ENCODE measurements at regions not wholly inside any gene's neighbourhood (a gene's known extent, or its start where the extent isn't known, plus 50 kb on each side); places are given as distances from the start of the nearest gene placed in this dataset.
"Not testable (repeated sequence)": the region's sequence is repeated elsewhere in the genome, so short reads cannot be mapped to it uniquely, and the experiment has no call there.

DNA sequence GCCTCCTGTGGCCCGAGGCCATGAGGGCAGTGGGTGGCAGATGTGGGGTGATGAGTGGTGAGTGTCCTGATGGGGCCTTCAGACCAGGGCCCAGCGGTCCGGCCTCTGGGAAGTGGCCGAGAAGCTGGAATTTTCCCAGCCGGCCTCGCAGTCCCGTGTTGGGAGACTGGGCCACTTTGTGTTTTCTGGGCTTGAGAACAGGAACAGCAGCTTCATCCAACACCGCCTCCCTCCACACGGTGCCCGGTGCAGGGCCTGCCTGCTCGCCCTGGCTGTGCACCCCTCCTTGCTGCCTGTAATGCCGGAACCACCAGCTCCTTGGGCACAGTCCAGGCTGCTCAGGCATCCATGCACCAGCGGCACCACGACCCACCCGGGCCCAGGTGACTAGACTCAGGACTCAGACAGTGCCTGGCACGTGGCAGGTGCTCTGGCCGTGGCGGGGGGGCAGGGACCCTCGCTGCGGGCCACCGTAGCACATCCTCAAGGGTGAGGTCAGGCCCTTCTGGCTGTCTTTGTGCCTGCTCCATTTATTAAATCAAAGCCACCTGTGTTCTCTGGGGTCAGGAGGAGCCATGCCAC lies 194.7 kb downstream of the BANP start:
- H3K9me3 ChIP-seq (ENCODE audit: low read depth, low read length, poor library complexity, severe bottlenecking); DNase-seq (ENCODE audit: low spot score); H3K4me1 ChIP-seq (ENCODE audit: insufficient read depth, low read length, poor library complexity, severe bottlenecking); CTCF ChIA-PET; BruUV-seq (replicated peaks); H3K27me3 ChIP-seq (replicated peaks; ENCODE audit: insufficient read depth, low read depth, low read length, poor library complexity); POLR2A ChIA-PET (ENCODE audit: low non-redundant PET); H3K4me3 ChIP-seq (ENCODE audit: low read depth, low read length, poor library complexity, severe bottlenecking); H3K36me3 ChIP-seq (ENCODE audit: insufficient read depth, low read length, poor library complexity, severe bottlenecking); H3K27ac ChIP-seq (ENCODE audit: low read depth, low read length, poor library complexity, severe bottlenecking); intact Hi-C loops (cut with micrococcal nuclease; ENCODE audit: unreplicated experiment): not testable (repeated sequence)

DNA sequence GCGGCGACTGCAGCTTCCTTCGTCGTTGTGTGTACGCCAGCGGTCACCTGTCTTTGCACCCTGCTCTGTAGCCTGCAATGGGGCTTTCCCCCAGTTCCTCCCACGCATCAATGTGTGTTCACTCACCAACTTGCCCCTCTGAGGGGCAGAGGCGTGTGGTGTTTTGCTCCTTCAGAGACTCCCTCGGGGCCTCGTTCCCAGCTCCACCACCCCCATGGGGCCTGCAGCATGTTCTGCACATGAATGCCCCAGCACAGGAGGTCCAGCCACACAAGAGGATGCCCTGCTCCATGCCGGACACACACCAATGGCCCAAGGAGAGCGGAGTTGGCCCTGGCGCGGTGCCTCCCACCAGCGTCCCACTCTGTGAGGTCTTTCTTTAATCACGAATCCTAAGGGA lies 196.8 kb downstream of the BANP start:
- H3K27ac ChIP-seq (ENCODE audit: low read depth, low read length, poor library complexity, severe bottlenecking); H3K9me3 ChIP-seq (ENCODE audit: low read depth, low read length, poor library complexity, severe bottlenecking); H3K27me3 ChIP-seq (replicated peaks; ENCODE audit: insufficient read depth, low read depth, low read length, poor library complexity); BruUV-seq (replicated peaks); DNase-seq (ENCODE audit: low spot score); H3K4me1 ChIP-seq (ENCODE audit: insufficient read depth, low read length, poor library complexity, severe bottlenecking); CTCF ChIA-PET; intact Hi-C loops (cut with micrococcal nuclease; ENCODE audit: unreplicated experiment); POLR2A ChIA-PET (ENCODE audit: low non-redundant PET); H3K36me3 ChIP-seq (ENCODE audit: insufficient read depth, low read length, poor library complexity, severe bottlenecking); H3K4me3 ChIP-seq (ENCODE audit: low read depth, low read length, poor library complexity, severe bottlenecking): not testable (repeated sequence)

DNA sequence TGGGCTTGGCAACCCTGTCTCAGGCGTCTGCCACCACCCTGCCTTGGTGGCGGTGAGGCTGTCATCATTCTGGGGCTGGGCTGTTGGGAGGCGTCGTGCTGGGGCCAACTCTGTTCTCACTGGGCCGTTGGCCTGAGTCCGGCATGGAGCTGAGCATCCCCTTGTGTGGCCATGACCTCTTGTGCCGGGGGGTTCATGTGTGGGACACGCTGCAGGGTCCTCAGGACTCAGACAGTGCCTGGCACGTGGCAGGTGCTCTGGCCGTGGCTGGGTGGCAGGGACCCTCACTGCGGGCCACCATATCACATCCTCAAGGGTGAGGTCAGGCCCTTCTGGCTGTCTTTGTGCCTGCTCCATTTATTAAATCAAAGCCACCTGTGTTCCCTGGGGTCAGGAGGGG lies 197.4 kb downstream of the BANP start:
- H3K4me1 ChIP-seq (ENCODE audit: insufficient read depth, low read length, poor library complexity, severe bottlenecking); POLR2A ChIA-PET (ENCODE audit: low non-redundant PET); H3K27me3 ChIP-seq (replicated peaks; ENCODE audit: insufficient read depth, low read depth, low read length, poor library complexity); H3K4me3 ChIP-seq (ENCODE audit: low read depth, low read length, poor library complexity, severe bottlenecking); intact Hi-C loops (cut with micrococcal nuclease; ENCODE audit: unreplicated experiment); DNase-seq (ENCODE audit: low spot score); H3K36me3 ChIP-seq (ENCODE audit: insufficient read depth, low read length, poor library complexity, severe bottlenecking); H3K27ac ChIP-seq (ENCODE audit: low read depth, low read length, poor library complexity, severe bottlenecking); H3K9me3 ChIP-seq (ENCODE audit: low read depth, low read length, poor library complexity, severe bottlenecking); BruUV-seq (replicated peaks): not testable (repeated sequence)
- CTCF ChIA-PET: interaction anchor here (0.6 kb wide), 1 partner anchor 1214 kb away, joined by 5 read pairs; no protein-coding TSS in a partner anchor

DNA sequence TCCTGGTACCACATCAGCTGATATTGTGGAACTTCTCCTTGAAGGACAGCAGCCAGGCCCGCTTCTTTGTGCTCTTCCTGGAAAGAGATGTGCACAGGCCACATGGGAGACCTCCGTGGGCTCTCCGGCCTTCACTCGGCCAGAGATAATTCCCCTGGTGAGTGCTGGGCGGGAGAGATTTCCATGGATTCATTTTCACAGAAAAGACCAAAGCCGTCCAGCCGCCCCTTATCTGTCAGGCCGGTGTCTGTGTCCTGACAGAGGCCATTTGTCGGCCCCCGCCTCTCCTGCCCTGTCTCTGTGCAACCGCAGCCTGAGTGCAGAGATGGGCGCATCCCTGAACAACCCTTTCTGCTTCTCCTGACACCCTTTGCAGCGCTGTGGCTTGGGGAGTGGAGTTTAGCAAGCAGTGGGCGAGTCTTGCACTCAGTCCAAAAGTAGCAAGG lies 197.9 kb downstream of the BANP start:
- DNase-seq (ENCODE audit: low spot score); H3K27me3 ChIP-seq (replicated peaks; ENCODE audit: insufficient read depth, low read depth, low read length, poor library complexity); BruUV-seq (replicated peaks); H3K4me1 ChIP-seq (ENCODE audit: insufficient read depth, low read length, poor library complexity, severe bottlenecking); H3K27ac ChIP-seq (ENCODE audit: low read depth, low read length, poor library complexity, severe bottlenecking); POLR2A ChIA-PET (ENCODE audit: low non-redundant PET); intact Hi-C loops (cut with micrococcal nuclease; ENCODE audit: unreplicated experiment); H3K36me3 ChIP-seq (ENCODE audit: insufficient read depth, low read length, poor library complexity, severe bottlenecking); H3K4me3 ChIP-seq (ENCODE audit: low read depth, low read length, poor library complexity, severe bottlenecking); H3K9me3 ChIP-seq (ENCODE audit: low read depth, low read length, poor library complexity, severe bottlenecking): not testable (repeated sequence)
- CTCF ChIA-PET: interaction anchor here (0.6 kb wide), 1 partner anchor 1214 kb away, joined by 5 read pairs; no protein-coding TSS in a partner anchor

DNA sequence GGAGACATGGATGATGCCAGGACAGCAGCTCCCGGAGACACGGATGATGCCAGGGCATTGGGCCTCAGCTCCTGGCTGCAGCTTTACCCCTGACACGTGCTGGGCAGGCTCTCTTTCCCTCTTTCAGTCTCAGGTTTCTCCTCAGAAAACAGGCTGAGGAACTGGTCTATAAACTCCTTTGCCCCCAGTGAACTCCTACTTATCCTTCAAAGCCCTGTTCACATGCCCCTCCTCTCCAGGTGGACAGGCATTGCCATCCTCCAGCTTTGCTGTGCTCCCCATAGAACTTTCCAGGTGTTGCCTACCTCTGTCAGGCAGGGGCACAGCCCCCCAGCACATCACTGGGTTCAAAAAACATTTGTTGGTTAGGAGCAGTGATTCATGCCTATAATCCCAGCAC lies 198.4 kb downstream of the BANP start:
- not testable (repeated sequence) for H3K4me3 ChIP-seq (ENCODE audit: low read depth, low read length, poor library complexity, severe bottlenecking)

DNA sequence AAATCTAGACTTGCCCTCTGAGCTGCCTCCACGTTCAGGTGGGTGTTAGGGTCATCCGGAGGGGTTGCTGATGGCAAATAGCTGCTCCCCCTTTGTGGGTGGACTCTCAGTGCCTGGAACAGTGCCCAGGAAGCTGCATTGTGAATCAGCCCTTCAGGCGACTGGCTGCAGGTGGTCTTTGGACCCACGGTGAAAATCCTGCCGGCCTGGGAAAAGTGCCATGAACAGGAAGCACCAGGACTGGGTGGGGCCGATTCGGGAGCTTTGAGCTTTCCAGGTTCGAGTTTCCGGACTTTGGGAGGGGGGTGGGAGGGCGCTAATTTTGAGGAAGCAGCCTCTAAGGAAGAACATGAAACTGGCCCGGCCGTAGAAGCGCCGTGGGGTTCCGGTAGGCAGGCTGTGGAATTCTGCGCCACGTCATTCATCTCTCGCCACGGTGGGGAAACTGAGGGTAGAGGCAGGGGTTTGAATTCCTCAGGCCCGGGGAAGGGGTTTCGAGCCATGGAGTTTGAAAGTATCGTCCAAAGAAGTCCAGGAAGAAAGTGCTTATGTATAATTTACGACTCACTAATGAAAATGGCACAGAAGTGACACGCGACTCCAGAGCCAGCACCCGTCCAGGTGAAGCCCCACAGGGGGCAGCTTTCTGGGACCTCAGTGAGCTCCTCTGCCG lies 199.4 kb downstream of the BANP start:
- CTCF ChIA-PET; intact Hi-C loops (cut with micrococcal nuclease; ENCODE audit: unreplicated experiment); H3K27ac ChIP-seq (ENCODE audit: low read depth, low read length, poor library complexity, severe bottlenecking); H3K9me3 ChIP-seq (ENCODE audit: low read depth, low read length, poor library complexity, severe bottlenecking); BruUV-seq (replicated peaks); DNase-seq (ENCODE audit: low spot score); H3K4me3 ChIP-seq (ENCODE audit: low read depth, low read length, poor library complexity, severe bottlenecking); H3K36me3 ChIP-seq (ENCODE audit: insufficient read depth, low read length, poor library complexity, severe bottlenecking); POLR2A ChIA-PET (ENCODE audit: low non-redundant PET); H3K4me1 ChIP-seq (ENCODE audit: insufficient read depth, low read length, poor library complexity, severe bottlenecking); H3K27me3 ChIP-seq (replicated peaks; ENCODE audit: insufficient read depth, low read depth, low read length, poor library complexity): not testable (repeated sequence)

More for the DNA sequence above, 198.4 kb downstream of the BANP start:
- POLR2A ChIA-PET (ENCODE audit: low non-redundant PET); H3K4me1 ChIP-seq (ENCODE audit: insufficient read depth, low read length, poor library complexity, severe bottlenecking); CTCF ChIA-PET; H3K9me3 ChIP-seq (ENCODE audit: low read depth, low read length, poor library complexity, severe bottlenecking); intact Hi-C loops (cut with micrococcal nuclease; ENCODE audit: unreplicated experiment); H3K27me3 ChIP-seq (replicated peaks; ENCODE audit: insufficient read depth, low read depth, low read length, poor library complexity); BruUV-seq (replicated peaks); H3K36me3 ChIP-seq (ENCODE audit: insufficient read depth, low read length, poor library complexity, severe bottlenecking); DNase-seq (ENCODE audit: low spot score); H3K27ac ChIP-seq (ENCODE audit: low read depth, low read length, poor library complexity, severe bottlenecking): not testable (repeated sequence)

DNA sequence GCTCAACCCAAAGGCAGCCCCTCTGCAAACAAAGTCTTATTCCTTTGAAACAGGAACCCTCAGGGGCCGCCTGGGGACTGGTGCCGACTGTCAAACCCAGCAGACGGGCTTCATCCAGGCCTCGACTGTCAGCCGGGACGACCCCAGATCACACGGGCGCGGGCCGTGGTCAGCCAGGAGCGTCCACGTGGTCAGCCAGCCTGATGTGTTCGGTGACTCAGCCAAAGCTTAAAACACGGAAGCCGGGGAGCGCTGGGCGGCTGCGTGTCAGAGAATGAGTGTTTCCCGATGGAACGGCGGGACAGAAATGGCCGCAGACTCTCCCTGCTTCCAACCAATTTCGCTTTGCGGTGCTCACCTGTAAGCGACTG lies 199.9 kb downstream of the BANP start:
- intact Hi-C loops (cut with micrococcal nuclease; ENCODE audit: unreplicated experiment); DNase-seq (ENCODE audit: low spot score); H3K36me3 ChIP-seq (ENCODE audit: insufficient read depth, low read length, poor library complexity, severe bottlenecking); H3K4me1 ChIP-seq (ENCODE audit: insufficient read depth, low read length, poor library complexity, severe bottlenecking); POLR2A ChIA-PET (ENCODE audit: low non-redundant PET); CTCF ChIA-PET; H3K27me3 ChIP-seq (replicated peaks; ENCODE audit: insufficient read depth, low read depth, low read length, poor library complexity); H3K9me3 ChIP-seq (ENCODE audit: low read depth, low read length, poor library complexity, severe bottlenecking); H3K4me3 ChIP-seq (ENCODE audit: low read depth, low read length, poor library complexity, severe bottlenecking); BruUV-seq (replicated peaks); H3K27ac ChIP-seq (ENCODE audit: low read depth, low read length, poor library complexity, severe bottlenecking): not testable (repeated sequence)

Measured in A673 (cell line).